ENCODE measurements at regions not wholly inside any gene's neighbourhood (a gene's known extent, or its start where the extent isn't known, plus 50 kb on each side); places are given as distances from the start of the nearest gene placed in this dataset.

DNA sequence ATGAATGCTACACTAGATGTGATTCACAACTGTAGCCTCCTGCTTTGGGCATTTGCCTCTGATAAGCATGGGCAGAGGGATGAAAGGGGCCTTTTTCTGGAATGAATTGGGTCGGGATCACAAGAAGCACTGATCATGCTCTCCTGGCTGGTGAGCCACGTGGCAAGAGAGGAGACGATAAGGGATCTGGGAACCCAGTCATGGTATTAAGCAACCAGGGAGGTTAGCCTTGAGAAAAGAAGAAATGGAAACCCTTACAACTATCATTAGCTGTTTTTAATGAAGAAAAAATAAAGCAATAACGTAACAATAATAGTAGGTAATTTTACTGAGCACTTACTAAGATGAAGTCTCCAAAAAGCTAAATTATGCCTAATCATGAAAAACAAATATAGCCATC, 50.0 kb upstream of the RAI14 start:
- TF ChIP-seq, protein P1, sequence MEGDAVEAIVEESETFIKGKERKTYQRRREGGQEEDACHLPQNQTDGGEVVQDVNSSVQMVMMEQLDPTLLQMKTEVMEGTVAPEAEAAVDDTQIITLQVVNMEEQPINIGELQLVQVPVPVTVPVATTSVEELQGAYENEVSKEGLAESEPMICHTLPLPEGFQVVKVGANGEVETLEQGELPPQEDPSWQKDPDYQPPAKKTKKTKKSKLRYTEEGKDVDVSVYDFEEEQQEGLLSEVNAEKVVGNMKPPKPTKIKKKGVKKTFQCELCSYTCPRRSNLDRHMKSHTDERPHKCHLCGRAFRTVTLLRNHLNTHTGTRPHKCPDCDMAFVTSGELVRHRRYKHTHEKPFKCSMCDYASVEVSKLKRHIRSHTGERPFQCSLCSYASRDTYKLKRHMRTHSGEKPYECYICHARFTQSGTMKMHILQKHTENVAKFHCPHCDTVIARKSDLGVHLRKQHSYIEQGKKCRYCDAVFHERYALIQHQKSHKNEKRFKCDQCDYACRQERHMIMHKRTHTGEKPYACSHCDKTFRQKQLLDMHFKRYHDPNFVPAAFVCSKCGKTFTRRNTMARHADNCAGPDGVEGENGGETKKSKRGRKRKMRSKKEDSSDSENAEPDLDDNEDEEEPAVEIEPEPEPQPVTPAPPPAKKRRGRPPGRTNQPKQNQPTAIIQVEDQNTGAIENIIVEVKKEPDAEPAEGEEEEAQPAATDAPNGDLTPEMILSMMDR (IDR thresholded peaks at IDR 0.05; ENCODE audit: low read length, missing control alignments), result no peak
- no peak for DNase-seq (ENCODE audit: low read depth)
- H3K4me3 ChIP-seq (replicated peaks; ENCODE audit: low read depth, low read length), result no peak overlapping the region

All from fibroblast of pulmonary artery (primary cell).